Activated B cell treated with CpG ODN at 0.5 μM for 24 hours (primary cell): ENCODE measurements at regions not wholly inside any gene's neighbourhood (a gene's known extent, or its start where the extent isn't known, plus 50 kb on each side); places are given as distances from the start of the nearest gene placed in this dataset.

Source experiments
- ATAC-seq: fragments of 200-7000 bp; cut with Tn5 transposase; one replicate; pipeline ENCODE4 v1.10.0; 2021; ENCODE audit warnings: low read depth, mild to moderate bottlenecking, moderate library complexity
- CTCF ChIA-PET: fragments of 350-600 bp; sonication (Branson Sonifier 250); formaldehyde crosslinking; loops from one replicate; lab custom pipeline; 2021; ENCODE audit warnings: antibody characterized with exemption; lab: Charles Lee
- POLR2A ChIA-PET: fragments of 350-600 bp; sonication (Branson Sonifier 250); formaldehyde crosslinking; loops from one replicate; lab custom pipeline; 2021; ENCODE audit warnings: antibody characterized with exemption; lab: Charles Lee
- DNase-seq: peaks from one replicate; pipeline ENCODE4 v3.0.0; 2022
- H3K27ac Mint-ChIP-seq: one replicate; pipeline ENCODE4 v1.8.0; 2020; ENCODE audit warnings: mixed read lengths
- H3K27me3 Mint-ChIP-seq: one replicate; pipeline ENCODE4 v1.8.0; 2021; ENCODE audit warnings: mixed read lengths
- H3K36me3 Mint-ChIP-seq: one replicate; pipeline ENCODE4 v1.8.0; 2021; ENCODE audit warnings: low read depth, mixed read lengths
- H3K4me1 Mint-ChIP-seq: one replicate; pipeline ENCODE4 v1.8.0; 2021; ENCODE audit warnings: mixed read lengths
- H3K4me3 Mint-ChIP-seq: one replicate; pipeline ENCODE4 v1.8.0; 2020; ENCODE audit warnings: mild to moderate bottlenecking, mixed read lengths
- H3K9me3 Mint-ChIP-seq: one replicate; pipeline ENCODE4 v1.8.0; 2020; ENCODE audit warnings: mixed read lengths
- intact Hi-C: fragments of 100-400 bp; cut with micrococcal nuclease; formaldehyde crosslinking; loops from one replicate; pipeline ENCODE4 v1.15.1; 2024
- TF ChIP-seq, protein P1 (sequence below): fragments of 200-600 bp; IDR thresholded peaks from one replicate; pipeline ENCODE4 v1.8.0; 2022; ENCODE audit warnings: antibody characterized with exemption, mild to moderate bottlenecking

DNA sequence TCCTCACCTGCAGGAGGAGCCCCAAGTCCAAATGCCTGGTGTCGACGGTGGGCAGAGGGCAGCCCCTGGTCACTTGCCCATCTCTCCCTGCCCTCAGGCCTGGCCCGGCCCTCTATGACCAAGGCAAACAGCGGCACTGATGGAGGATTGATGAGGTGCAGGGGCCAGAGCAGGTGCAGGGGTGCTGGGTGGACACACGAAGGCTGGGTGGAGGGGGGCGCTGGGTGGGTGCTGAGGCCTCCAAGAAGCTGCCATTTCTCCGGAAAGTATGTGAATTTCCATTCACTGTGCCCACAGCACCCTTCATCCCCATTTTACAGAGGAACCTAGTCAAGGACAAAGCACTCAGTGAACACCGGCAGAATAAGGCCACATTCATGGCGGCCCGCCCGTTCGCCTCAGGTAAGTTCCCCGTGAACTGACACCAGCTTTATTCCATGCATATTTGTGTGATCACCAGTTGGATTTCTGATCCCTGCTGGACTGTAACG is 143.8 kb upstream of the PPP1R26 start:
- TF ChIP-seq, protein P1, sequence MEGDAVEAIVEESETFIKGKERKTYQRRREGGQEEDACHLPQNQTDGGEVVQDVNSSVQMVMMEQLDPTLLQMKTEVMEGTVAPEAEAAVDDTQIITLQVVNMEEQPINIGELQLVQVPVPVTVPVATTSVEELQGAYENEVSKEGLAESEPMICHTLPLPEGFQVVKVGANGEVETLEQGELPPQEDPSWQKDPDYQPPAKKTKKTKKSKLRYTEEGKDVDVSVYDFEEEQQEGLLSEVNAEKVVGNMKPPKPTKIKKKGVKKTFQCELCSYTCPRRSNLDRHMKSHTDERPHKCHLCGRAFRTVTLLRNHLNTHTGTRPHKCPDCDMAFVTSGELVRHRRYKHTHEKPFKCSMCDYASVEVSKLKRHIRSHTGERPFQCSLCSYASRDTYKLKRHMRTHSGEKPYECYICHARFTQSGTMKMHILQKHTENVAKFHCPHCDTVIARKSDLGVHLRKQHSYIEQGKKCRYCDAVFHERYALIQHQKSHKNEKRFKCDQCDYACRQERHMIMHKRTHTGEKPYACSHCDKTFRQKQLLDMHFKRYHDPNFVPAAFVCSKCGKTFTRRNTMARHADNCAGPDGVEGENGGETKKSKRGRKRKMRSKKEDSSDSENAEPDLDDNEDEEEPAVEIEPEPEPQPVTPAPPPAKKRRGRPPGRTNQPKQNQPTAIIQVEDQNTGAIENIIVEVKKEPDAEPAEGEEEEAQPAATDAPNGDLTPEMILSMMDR: no peak
- ChIA-PET POLR2A (no interaction called here), CTCF (no interaction called here)
- no peaks in the 10 kb centered on the region for H3K36me3 Mint-ChIP-seq
- ATAC-seq: no peak
- H3K27ac Mint-ChIP-seq: no peak overlapping the region
- intact Hi-C loops: no loop called here
- no peaks in the 10 kb centered on the region for H3K4me1 Mint-ChIP-seq
- DNase-seq: no peak
- H3K9me3 Mint-ChIP-seq: no peaks in the 10 kb centered on the region
- no peaks in the 10 kb centered on the region for H3K27me3 Mint-ChIP-seq
- no peak overlapping the region for H3K4me3 Mint-ChIP-seq

DNA sequence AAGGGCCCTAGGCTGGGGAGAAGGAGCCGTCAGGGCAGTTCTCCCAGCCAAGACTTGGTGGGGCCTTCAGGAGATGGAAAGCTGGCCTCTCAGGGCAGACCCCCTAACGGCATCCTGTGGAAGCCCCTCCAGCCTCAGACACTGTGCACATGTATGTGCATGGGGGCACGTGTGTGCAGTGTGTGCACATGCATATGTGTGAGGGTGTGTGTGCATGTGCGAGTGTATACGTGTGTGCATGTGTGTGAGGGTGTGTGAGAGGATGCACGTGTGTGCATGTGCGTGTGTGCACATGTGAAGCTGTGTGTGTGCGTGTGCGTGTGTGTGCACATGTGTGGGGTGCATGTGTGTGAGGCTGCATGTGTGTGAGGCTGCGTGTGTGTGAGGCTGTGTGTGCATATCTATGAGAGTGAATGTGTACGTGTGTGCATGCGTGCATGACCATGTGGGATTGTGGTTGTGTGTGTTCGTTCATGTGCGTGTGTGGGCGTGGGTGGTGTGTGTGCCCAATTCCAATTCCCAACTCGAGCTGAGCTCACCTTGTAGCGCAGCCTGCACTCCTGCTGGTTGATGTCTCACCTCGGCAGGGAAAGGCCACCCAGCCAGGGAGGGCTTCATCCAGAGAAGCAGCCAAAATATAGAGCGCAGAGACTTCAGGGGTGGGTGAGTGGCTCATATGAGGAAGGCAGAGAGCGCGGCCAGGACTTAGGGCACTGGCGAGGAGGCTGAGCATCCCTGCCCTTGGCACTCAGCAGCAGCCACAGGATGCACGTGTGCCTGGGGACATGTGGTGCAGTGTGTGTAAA is 142.7 kb upstream of the PPP1R26 start:
- Mint-ChIP-seq H3K27me3 (no peaks in the 10 kb centered on the region), H3K4me1 (no peaks in the 10 kb centered on the region), H3K9me3 (no peaks in the 10 kb centered on the region), H3K4me3 (no peak overlapping the region), H3K36me3 (no peaks in the 10 kb centered on the region), H3K27ac (no peak overlapping the region)
- no peak for DNase-seq
- ChIA-PET CTCF (no interaction called here), POLR2A (no interaction called here)
- ATAC-seq: no peak
- TF ChIP-seq, protein P1: no peak
- intact Hi-C loops: no loop called here

DNA sequence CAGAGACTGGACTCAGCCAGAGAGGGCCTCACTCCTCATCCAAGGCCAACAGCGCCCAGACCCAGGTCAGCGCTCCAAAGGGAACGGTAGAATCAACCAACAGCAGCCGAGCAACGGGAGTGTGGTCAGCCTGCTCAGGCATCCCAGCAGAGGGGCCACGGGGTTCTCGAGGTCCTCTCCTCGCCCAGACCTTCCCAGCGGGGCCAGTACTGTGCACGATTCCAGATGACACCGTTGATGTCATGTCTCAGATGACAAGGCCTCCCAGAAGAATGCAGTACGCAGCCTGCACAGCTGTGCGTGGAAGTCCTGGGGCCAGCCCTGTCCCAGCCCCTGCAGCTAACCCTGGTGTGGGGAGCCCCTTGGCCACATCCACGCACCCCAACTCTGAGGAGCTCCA is 141.0 kb upstream of the PPP1R26 start:
- POLR2A ChIA-PET: no interaction called here
- ATAC-seq: no peak
- Mint-ChIP-seq H3K4me3 (no peak overlapping the region), H3K4me1 (no peaks in the 10 kb centered on the region), H3K9me3 (no peaks in the 10 kb centered on the region), H3K27ac (no peak overlapping the region), H3K36me3 (no peaks in the 10 kb centered on the region), H3K27me3 (no peaks in the 10 kb centered on the region)
- intact Hi-C loops: no loop called here
- TF ChIP-seq, protein P1: no peak
- DNase-seq: no peak
- CTCF ChIA-PET: no interaction called here

DNA sequence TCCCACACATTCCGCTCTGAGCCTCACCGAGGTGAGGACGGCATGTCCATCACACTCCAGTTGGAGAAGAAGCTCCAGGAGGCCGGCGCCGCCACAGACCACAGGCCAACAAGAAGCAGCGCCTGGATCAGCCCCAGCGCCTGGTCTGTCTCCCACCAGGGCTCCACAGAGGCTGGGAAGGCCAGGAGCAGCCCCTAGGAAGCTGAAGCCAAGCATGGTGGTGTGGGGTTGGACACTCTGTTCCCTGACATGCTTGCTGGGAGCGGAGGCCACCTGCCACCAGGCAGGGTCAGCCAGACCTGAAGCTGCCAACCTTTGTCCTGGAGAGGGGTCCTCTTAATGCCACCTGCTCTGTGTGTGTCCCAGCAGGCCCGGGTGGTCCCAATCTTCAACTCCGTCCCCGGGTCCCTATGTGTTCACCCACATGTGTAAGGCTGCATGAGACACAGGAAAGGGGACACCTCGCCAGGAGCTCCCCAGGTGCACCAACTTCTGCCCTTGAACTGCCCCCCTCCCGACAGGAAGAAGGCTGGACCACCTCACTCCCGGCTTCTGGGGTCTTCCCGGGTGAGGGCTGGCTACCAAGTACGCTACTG is 140.1 kb upstream of the PPP1R26 start:
- H3K27ac Mint-ChIP-seq: no peak overlapping the region

More for the DNA sequence above, 140.1 kb upstream of the PPP1R26 start:
- H3K4me1 Mint-ChIP-seq: no peaks in the 10 kb centered on the region
- H3K27me3 Mint-ChIP-seq: no peaks in the 10 kb centered on the region
- DNase-seq (no peak), ATAC-seq (no peak)
- CTCF ChIA-PET: no interaction called here
- H3K4me3 Mint-ChIP-seq: no peak overlapping the region
- intact Hi-C loops: no loop called here
- H3K9me3 Mint-ChIP-seq: no peaks in the 10 kb centered on the region
- POLR2A ChIA-PET: interaction anchor here (0.6 kb wide), 1 partner anchor 21 kb away, joined by 3 read pairs; no protein-coding TSS in a partner anchor
- TF ChIP-seq, protein P1: no peak
- no peaks in the 10 kb centered on the region for H3K36me3 Mint-ChIP-seq
